D721Med (cell line): ENCODE measurements at regions not wholly inside any gene's neighbourhood (a gene's known extent, or its start where the extent isn't known, plus 50 kb on each side); places are given as distances from the start of the nearest gene placed in this dataset.
A peak's percentile ranks its signal among the peaks of the same experiment; 100 is the strongest.

Source experiments
- DNase-seq: peaks from one replicate; pipeline ENCODE4 v3.0.0; 2011; ENCODE audit warnings: low spot score; ENCODE audit not compliant: insufficient read length
- FAIRE-seq: peaks from 2 replicates; lab custom pipeline; 2011; peaks lifted over from hg19 to GRCh38; lab: Jason Lieb, UNC
- CTCF ChIP-seq: IDR thresholded peaks from 2 replicates; pipeline ENCODE4 v1.5.1; 2012; ENCODE audit warnings: mild to moderate bottlenecking, control low read depth; ENCODE audit not compliant: insufficient read depth; ENCODE audit errors: missing control alignments

GRCh38 chr2:38228753-38229152 lies 148.3 kb downstream of the ATL2 start:
- TF ChIP-seq CTCF: no peak
- no peak for DNase-seq
- no peak for FAIRE-seq

GRCh38 chr2:38224821-38225437 lies 149.0 kb upstream of the CYP1B1 start:
- DNase-seq: no peak
- TF ChIP-seq CTCF: no peak
- no peak for FAIRE-seq

GRCh38 chr2:38224181-38224580 lies 148.2 kb upstream of the CYP1B1 start:
- no peak for FAIRE-seq
- no peak for TF ChIP-seq CTCF
- DNase-seq: no peak

GRCh38 chr2:38223256-38223655 lies 147.3 kb upstream of the CYP1B1 start:
- FAIRE-seq: peak; percentile 21
- TF ChIP-seq CTCF: no peak
- DNase-seq: no peak

GRCh38 chr2:38220164-38220563 lies 144.2 kb upstream of the CYP1B1 start:
- no peak for FAIRE-seq

GRCh38 chr2:38218995-38219394 lies 143.0 kb upstream of the CYP1B1 start:
- no peak for DNase-seq
- TF ChIP-seq CTCF: no peak
- FAIRE-seq: no peak

More at GRCh38 chr2:38220164-38220563, 144.2 kb upstream of the CYP1B1 start:
- no peak for DNase-seq
- no peak for TF ChIP-seq CTCF

GRCh38 chr2:38218591-38218991 lies 142.6 kb upstream of the CYP1B1 start:
- no peak for FAIRE-seq
- no peak for TF ChIP-seq CTCF
- no peak for DNase-seq
